Fibroblast of villous mesenchyme (primary cell): ENCODE measurements at regions not wholly inside any gene's neighbourhood (a gene's known extent, or its start where the extent isn't known, plus 50 kb on each side); places are given as distances from the start of the nearest gene placed in this dataset.

Source experiments
- DNase-seq: peaks from one replicate; pipeline ENCODE4 v3.0.0-alpha.2; 2010; ENCODE audit warnings: low read depth
- H3K4me3 ChIP-seq: 2 replicates; pipeline ENCODE4 v1.5.1; 2011; ENCODE audit warnings: low read depth, mild to moderate bottlenecking, low read length
- CTCF ChIP-seq: IDR thresholded peaks from 2 replicates; pipeline ENCODE4 v1.5.1; 2012; ENCODE audit warnings: low read depth, mild to moderate bottlenecking, low read length; ENCODE audit not compliant: insufficient read depth

GRCh38 chr15:61499376-61499775 is 270.3 kb upstream of the RORA start:
- TF ChIP-seq CTCF, result no peak
- DNase-seq, result no peak
- no peak overlapping the region for H3K4me3 ChIP-seq

GRCh38 chr15:61489571-61489970 is 260.5 kb upstream of the RORA start:
- H3K4me3 ChIP-seq, result no peak overlapping the region
- TF ChIP-seq CTCF, result no peak
- no peak for DNase-seq

- H3K4me3 ChIP-seq, result no peak overlapping the region
- no peak for TF ChIP-seq CTCF
- DNase-seq, result no peak
Measured at GRCh38 chr15:61483599-61483998, 254.5 kb upstream of the RORA start.

- no peak for DNase-seq
- no peak for TF ChIP-seq CTCF
- H3K4me3 ChIP-seq, result no peak overlapping the region
Measured at GRCh38 chr15:61481886-61482285, 252.8 kb upstream of the RORA start.

GRCh38 chr15:61480863-61481262 is 251.8 kb upstream of the RORA start:
- TF ChIP-seq CTCF, result no peak
- H3K4me3 ChIP-seq, result no peak overlapping the region

GRCh38 chr15:61480295-61480694 is 251.2 kb upstream of the RORA start:
- TF ChIP-seq CTCF, result no peak
- DNase-seq, result no peak
- H3K4me3 ChIP-seq, result no peak overlapping the region

More at GRCh38 chr15:61480863-61481262, 251.8 kb upstream of the RORA start:
- no peak for DNase-seq

- H3K4me3 ChIP-seq, result no peak overlapping the region
- no peak for TF ChIP-seq CTCF
- peak; percentile 2 for DNase-seq
Measured at GRCh38 chr15:61479613-61480012, 250.5 kb upstream of the RORA start.
